Esophagus squamous epithelium (tissue), 4 donors: ENCODE measurements at regions not wholly inside any gene's neighbourhood (a gene's known extent, or its start where the extent isn't known, plus 50 kb on each side); places are given as distances from the start of the nearest gene placed in this dataset.

ENCODE experiments used
- POLR2A ChIP-seq, 4 donors: fragments of 450-650 bp; IDR thresholded peaks; one replicate each; pipeline ENCODE4 v1.6.1; 2017; ENCODE audit warnings: antibody characterized with exemption in 4 of 4, mild to moderate bottlenecking in 4 of 4, moderate library complexity in 3 of 4
- TF ChIP-seq, protein P1 (sequence below), 6 experiments: fragments of 450-650 bp in 4 of 6; fragments of 200-600 bp in 2 of 6; sonication (generic) in 2 of 6; IDR thresholded peaks; one replicate each; pipeline ENCODE4 v1.5.1; 2016 to 2019; ENCODE audit warnings: antibody characterized with exemption in 6 of 6, mild to moderate bottlenecking in 4 of 6, moderate library complexity in 4 of 6

GRCh38 chrX:77200663-77201062 is 246.5 kb upstream of the FGF16 start:
- TF ChIP-seq POLR2A (IDR thresholded peaks at IDR 0.05): no peak
- TF ChIP-seq, protein P1, sequence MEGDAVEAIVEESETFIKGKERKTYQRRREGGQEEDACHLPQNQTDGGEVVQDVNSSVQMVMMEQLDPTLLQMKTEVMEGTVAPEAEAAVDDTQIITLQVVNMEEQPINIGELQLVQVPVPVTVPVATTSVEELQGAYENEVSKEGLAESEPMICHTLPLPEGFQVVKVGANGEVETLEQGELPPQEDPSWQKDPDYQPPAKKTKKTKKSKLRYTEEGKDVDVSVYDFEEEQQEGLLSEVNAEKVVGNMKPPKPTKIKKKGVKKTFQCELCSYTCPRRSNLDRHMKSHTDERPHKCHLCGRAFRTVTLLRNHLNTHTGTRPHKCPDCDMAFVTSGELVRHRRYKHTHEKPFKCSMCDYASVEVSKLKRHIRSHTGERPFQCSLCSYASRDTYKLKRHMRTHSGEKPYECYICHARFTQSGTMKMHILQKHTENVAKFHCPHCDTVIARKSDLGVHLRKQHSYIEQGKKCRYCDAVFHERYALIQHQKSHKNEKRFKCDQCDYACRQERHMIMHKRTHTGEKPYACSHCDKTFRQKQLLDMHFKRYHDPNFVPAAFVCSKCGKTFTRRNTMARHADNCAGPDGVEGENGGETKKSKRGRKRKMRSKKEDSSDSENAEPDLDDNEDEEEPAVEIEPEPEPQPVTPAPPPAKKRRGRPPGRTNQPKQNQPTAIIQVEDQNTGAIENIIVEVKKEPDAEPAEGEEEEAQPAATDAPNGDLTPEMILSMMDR (IDR thresholded peaks at IDR 0.05): no peak
